Erythroblast (primary cell): ENCODE measurements at regions not wholly inside any gene's neighbourhood (a gene's known extent, or its start where the extent isn't known, plus 50 kb on each side); places are given as distances from the start of the nearest gene placed in this dataset.

Experiments
- DNase-seq, 2 experiments: peaks; one replicate each; lab custom pipeline; 2025; lab: John Stamatoyannopoulos, UW
- GATA1 ChIP-seq: IDR thresholded peaks from 2 replicates; pipeline ENCODE4 v1.6.1; 2011; ENCODE audit warnings: low read depth, mild to moderate bottlenecking, control low read depth, low read length, moderate library complexity
- POLR2A ChIP-seq: IDR thresholded peaks from 2 replicates; pipeline ENCODE4 v1.6.1; 2011; ENCODE audit warnings: mild to moderate bottlenecking, low read length

GRCh38 chr1:94679332-94680038, 137.9 kb upstream of the F3 start:
- TF ChIP-seq POLR2A (no peak), GATA1 (no peak)

GRCh38 chr1:94678202-94678848, 136.8 kb upstream of the F3 start:
- TF ChIP-seq POLR2A (no peak), GATA1 (no peak)
- DNase-seq = no peak

More at GRCh38 chr1:94679332-94680038, 137.9 kb upstream of the F3 start:
- no peak for DNase-seq

GRCh38 chr1:94677714-94678113, 136.2 kb upstream of the F3 start:
- TF ChIP-seq POLR2A (no peak), GATA1 (no peak)
- DNase-seq = no peak

GRCh38 chr1:94677087-94677486, 135.5 kb upstream of the F3 start:
- TF ChIP-seq GATA1 (no peak), POLR2A (no peak)
- DNase-seq = no peak

- TF ChIP-seq POLR2A (no peak), GATA1 (no peak)
- no peak for DNase-seq
These were observed 135.1 kb upstream of the F3 start for GRCh38 chr1:94676686-94677085.

GRCh38 chr1:94675373-94675772, 133.8 kb upstream of the F3 start:
- no peak for TF ChIP-seq GATA1
- no peak for TF ChIP-seq POLR2A

GRCh38 chr1:94674876-94675275, 133.3 kb upstream of the F3 start:
- no peak for DNase-seq
- TF ChIP-seq POLR2A = no peak
- no peak for TF ChIP-seq GATA1

More at GRCh38 chr1:94675373-94675772, 133.8 kb upstream of the F3 start:
- DNase-seq = no peak

DNA sequence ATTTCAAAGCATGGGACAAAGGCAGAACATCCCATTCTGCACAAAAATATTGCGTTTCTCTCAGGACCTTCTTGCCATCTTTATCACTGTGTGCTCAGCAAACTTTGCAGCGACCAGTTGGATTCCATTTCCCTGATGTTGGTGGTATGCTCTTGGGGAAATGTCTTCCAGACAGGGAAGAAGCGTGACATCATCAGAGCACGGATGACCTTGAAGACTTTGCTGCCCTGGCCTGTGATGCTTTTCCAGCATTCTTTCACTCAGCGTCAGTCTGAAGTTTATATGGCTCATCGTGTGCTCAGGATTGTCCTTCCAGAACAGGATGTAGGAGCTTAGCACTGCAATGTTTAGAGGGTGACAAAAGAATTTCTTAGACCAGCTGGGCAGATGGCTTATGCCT, 131.4 kb upstream of the F3 start:
- TF ChIP-seq POLR2A = no peak
- no peak for TF ChIP-seq GATA1
- no peak for DNase-seq

DNA sequence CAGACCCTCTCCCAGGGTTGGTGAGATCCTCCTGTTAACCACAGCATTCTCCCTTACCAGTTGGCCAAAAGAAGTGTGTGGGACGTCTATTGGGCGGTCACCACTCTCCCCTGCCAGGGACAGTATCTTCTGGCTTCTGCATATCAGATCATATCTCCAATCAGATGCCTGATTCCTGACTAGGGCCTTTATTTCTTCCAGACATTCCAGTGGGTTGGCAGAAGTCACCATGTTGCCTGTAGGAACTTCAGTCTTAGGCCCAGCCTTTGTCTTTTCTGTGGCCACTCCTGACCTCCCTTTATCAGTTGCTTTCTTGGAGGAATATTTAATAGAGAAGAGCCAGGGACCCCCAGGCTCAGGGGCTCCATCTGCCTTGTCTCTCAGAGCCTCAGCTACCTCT, 130.4 kb upstream of the F3 start:
- TF ChIP-seq POLR2A (no peak), GATA1 (no peak)

GRCh38 chr1:94670273-94670672, 128.7 kb upstream of the F3 start:
- DNase-seq = no peak
- TF ChIP-seq GATA1 = no peak
- TF ChIP-seq POLR2A = no peak

More for the DNA sequence above, 130.4 kb upstream of the F3 start:
- DNase-seq = no peak

GRCh38 chr1:94669198-94669597, 127.6 kb upstream of the F3 start:
- TF ChIP-seq GATA1 (no peak), POLR2A (no peak)

DNA sequence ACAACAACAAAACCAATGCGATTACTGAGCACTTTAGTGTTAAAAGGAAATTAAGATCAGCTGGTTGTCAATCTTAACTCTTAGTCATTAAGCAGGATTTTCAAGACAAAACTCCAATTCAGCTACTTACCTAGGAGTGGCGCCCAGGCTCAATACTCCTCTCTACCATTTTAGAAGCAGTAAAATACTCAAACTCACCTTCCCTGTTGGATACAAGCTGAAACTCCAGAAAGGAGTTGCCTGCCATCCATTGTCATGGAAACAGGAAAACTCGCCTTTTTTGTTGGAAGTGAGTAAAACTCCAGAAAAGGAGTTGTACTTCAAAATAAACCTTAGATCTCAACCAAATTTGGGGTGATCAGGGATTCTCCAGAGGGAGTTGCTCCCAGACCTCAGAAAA, 127.0 kb upstream of the F3 start:
- no peak for DNase-seq
- no peak for TF ChIP-seq POLR2A
- TF ChIP-seq GATA1 = no peak

More at GRCh38 chr1:94669198-94669597, 127.6 kb upstream of the F3 start:
- peak; percentile 11 to 55 for DNase-seq

DNA sequence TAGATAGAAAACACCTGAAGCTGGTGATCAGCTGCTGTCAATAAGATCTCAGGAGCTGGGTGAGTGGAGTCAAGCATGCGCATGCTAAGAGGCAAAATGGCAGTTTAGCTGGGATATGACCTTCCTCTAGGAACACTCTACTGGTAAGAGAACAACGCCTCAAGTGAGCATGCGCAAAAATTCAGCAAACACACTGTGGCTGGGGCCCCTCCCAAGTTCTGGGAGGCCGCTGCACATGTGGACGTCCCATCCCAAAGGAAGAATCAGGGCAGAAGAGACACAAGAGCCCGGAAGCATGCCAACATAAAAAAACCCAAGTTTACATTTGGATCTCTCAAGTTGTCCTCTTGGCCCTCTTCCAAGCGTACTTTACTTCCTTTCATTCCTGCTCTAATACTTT, 126.3 kb upstream of the F3 start:
- no peak for TF ChIP-seq POLR2A
- no peak for TF ChIP-seq GATA1
- DNase-seq = no peak

DNA sequence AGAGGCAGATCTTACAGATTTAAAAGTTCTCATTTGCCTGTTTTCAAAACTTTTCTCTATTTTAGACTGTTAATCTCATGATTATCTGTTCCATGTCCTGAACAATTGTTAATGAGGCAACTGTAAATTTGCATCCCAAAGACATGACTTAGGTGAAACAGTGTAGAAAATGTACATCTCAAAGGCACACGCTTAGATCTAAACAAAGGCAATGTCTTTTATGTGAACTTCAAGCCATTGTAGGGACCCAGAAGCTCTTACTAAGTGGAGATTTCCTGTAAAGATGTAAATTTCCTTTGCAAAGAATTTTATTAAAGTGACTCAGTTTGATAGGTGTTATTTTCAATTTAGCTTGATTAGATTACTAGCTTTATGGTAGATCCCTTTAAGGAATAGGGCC, 125.2 kb upstream of the F3 start:
- TF ChIP-seq POLR2A (no peak), GATA1 (no peak)
- no peak for DNase-seq
